Erythroblast (primary cell): ENCODE measurements at regions not wholly inside any gene's neighbourhood (a gene's known extent, or its start where the extent isn't known, plus 50 kb on each side); places are given as distances from the start of the nearest gene placed in this dataset.

Experiments
- GATA1 ChIP-seq: IDR thresholded peaks from 2 replicates; pipeline ENCODE4 v1.6.1; 2011; ENCODE audit warnings: low read depth, mild to moderate bottlenecking, control low read depth, low read length, moderate library complexity
- POLR2A ChIP-seq: IDR thresholded peaks from 2 replicates; pipeline ENCODE4 v1.6.1; 2011; ENCODE audit warnings: mild to moderate bottlenecking, low read length

DNA sequence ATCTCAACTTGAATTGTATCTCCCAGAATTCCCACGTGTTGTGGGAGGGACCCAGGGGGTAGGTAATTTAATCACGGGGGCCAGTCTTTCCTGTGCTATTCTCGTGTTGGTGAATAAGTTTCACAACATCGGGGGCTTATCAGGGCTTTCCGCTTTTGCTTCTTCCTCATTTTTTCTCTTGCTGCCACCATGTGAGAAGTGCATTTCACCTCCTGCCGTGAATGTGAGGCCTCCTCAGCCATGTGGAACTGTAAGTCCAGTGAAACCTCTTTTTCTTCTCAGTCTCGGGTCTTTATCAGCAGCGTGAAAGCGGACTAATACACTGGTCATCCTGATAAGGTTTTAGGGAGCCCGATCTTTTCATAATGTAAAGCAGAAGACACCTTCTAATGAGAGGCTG, 687.0 kb upstream of the FTMT start:
- TF ChIP-seq POLR2A (no peak), GATA1 (no peak)
